GM18526 (cell line): ENCODE measurements at regions not wholly inside any gene's neighbourhood (a gene's known extent, or its start where the extent isn't known, plus 50 kb on each side); places are given as distances from the start of the nearest gene placed in this dataset.

Experiments used
- POLR2A ChIP-seq: IDR thresholded peaks from 3 replicates; pipeline ENCODE4 v1.6.1; 2011; ENCODE audit not compliant: insufficient read length; ENCODE audit errors: extremely low read depth

GRCh38 chr2:47256416-47257087 lies 80.2 kb upstream of the CALM2 start:
- no peak for TF ChIP-seq POLR2A

GRCh38 chr2:47255794-47256193 lies 79.5 kb upstream of the CALM2 start:
- TF ChIP-seq POLR2A: no peak

- TF ChIP-seq POLR2A: no peak
Observed at GRCh38 chr2:47254464-47254863, 78.2 kb upstream of the CALM2 start.

- TF ChIP-seq POLR2A: no peak
Observed at GRCh38 chr2:47253447-47253846, 77.1 kb upstream of the CALM2 start.

GRCh38 chr2:47251404-47251675 lies 75.0 kb upstream of the CALM2 start:
- TF ChIP-seq POLR2A: no peak

GRCh38 chr2:47250586-47251403 lies 74.5 kb upstream of the CALM2 start:
- no peak for TF ChIP-seq POLR2A

GRCh38 chr2:47249931-47250330 lies 73.6 kb upstream of the CALM2 start:
- no peak for TF ChIP-seq POLR2A

GRCh38 chr2:47249157-47249900 lies 73.0 kb upstream of the CALM2 start:
- no peak for TF ChIP-seq POLR2A

- TF ChIP-seq POLR2A: no peak
Observed at GRCh38 chr2:47243596-47244323, 67.4 kb upstream of the CALM2 start.

- no peak for TF ChIP-seq POLR2A
Observed at GRCh38 chr2:47241715-47242114, 65.4 kb upstream of the CALM2 start.

GRCh38 chr2:47239119-47239969 lies 63.0 kb upstream of the CALM2 start:
- no peak for TF ChIP-seq POLR2A

GRCh38 chr2:47238638-47239037 lies 62.3 kb upstream of the CALM2 start:
- no peak for TF ChIP-seq POLR2A

GRCh38 chr2:47237375-47238334 lies 61.3 kb upstream of the CALM2 start:
- TF ChIP-seq POLR2A: no peak
